NCI-H524 (cell line): ENCODE measurements at regions not wholly inside any gene's neighbourhood (a gene's known extent, or its start where the extent isn't known, plus 50 kb on each side); places are given as distances from the start of the nearest gene placed in this dataset.
A peak's percentile ranks its signal among the peaks of the same experiment; 100 is the strongest.

Experiments
- DNase-seq, 2 experiments: peaks; one replicate each; lab custom pipeline; 2025; lab: John Stamatoyannopoulos, UW

DNA sequence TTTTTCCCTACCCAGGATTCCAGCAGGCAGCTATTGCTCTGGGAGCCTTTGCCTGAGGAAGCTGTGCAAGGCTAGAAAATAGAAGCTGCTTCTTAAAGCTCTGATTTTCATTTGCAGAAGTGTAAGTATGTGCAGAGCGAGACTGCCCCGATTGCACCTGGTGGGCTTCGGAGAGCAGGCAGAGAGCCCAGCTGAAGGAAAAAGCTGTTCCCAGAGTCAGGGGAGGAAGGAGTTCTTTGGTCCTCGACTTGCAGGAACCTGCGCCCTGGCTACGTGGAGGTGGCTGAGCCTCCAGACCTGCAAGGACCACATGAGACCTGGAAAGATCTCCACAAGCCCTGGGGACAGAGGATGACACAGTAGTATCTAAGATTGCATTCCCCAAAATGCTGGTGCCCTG lies 235.0 kb upstream of the ARGLU1 start:
- DNase-seq: no peak

DNA sequence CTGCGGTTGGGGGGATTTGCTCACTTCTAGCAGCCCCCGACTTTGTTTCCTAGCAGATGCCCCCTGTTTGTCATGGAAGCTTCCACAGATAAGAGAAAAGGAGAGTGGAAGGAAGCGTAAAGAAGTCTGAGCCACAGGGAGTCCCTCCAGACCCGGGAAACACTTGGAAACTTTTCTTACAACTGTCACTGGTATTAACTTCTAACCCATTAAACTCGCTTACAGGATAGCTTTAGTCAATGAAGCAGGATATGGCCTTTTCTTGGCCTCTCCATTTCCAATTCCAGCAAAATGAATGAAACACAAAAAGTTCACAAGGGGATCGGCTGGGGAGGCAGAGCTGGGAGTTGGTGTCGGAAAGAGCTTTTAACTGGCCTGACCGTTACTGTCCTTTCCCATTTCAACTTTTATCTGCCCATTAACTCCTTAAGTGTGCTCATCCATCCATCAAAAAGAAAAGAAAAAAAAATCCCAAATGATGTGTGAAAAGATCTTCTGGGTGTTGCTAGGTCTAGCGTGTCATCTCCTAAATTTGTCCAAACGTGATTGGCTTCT lies 231.9 kb upstream of the ARGLU1 start:
- no peak for DNase-seq

DNA sequence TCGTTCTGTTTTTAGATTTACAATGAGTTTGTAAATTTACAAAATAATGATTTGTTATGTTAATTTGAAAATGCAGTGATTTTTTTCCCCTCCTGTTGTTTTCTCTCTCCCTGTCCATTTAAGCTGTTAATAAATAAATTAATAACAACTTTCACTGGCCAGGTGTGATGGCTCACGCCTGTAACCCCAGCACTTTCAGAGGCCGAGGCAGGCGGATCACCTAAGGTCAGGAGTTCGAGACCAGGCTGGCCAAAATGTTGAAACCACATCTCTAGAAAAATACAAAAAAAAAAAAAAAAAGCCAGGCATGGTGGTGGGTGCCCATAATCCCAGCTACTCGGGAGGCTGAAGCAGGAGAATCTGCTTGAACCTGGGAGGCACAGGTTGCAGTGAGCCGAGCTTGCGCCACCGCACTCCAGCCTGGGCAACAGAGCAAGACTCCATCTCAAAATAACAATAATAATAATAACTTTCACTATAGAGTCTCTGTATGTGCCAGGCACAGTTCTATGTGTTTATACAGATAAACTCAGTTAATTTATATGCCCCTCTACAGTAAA lies 229.2 kb upstream of the ARGLU1 start:
- no peak for DNase-seq

DNA sequence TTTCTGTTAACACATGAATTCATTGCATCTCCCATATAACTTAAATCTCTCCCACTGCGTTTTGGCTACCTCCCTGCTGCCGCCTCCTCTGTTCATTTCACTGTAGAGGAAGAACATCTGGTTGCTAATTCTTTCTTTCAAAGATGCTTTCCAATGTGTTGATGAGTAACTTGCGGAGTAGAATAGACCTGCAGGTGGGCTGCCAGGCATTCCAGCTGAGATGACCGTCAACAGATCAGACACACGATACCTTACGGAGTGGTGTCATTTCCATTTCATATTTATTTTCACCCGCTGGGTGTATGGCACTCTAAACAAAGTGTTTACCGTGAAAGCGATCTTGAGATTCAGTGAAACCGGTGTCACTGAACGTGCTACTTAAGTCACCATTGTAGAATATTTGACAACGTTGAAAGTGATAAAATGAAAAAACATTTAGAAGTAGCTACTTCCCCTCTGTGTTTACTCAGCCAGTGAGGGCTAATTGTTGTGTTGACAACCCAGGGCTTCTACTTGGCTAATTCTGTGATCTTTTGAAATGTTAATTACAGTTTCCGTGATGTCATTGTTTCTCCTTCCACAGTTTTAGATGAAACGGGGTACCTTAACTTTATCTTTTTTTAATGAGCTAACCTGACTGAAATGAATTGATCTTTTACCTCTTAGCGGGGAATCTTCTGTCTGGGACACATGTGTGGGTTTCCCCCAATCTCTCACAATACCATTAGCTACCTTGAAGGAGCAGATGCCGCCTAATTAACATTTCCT lies 228.5 kb upstream of the ARGLU1 start:
- peak in 1 of 2 experiments; percentile 12 for DNase-seq

DNA sequence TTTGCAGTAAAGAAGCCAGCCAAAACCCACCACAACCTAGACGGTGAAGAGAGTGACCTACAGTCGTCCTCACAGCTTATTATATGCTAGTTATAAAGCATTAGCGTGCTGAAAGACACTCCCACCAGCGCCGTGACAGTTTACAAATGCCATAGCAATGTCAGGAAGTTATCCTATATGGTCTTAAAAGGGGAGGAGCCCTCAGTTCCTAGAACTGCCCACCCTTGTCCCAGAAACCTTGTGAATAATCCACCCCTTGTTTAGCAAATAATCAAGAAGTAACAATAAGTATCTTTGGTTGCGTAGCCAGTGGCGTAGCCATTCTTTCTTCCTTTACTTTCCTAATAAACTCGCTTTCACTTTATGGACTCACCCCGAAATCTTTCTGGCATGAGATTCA lies 227.9 kb upstream of the ARGLU1 start:
- DNase-seq: no peak

DNA sequence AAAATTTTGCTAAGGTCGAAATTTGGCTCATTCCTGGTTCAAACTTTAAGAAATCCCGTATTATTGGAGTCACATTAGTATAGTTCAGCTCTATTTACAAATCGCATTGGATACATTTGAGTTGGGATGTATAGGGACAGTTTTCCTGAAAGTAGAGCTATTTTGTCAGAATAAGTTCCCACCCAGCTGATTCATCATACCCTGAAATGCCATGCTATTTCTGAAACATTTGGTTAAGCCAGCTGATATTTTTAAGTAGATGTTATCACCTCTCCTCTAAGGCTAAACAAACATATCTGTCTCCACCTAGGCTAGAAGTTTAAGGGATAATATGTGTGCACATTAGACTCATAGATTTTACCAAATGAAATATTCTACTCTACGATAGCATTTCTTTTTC lies 226.2 kb upstream of the ARGLU1 start:
- no peak for DNase-seq

DNA sequence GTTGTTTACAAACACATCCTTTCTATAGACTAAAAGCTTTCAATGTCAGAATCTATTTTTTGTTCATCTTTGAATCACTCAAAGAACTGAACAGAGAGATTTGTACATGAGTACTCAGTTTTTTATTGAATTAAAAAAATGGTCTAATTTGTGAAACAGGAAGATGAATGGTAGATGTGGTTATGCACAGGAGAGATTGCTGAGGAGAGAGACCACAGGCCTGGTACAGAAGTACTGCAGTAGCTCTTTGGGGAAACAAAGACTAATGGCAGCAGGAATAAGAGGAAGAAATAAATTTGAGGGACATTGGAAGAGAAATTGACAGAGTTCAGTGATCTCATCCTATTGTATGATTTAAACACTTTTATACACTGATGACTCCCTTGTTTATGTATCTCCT lies 222.0 kb upstream of the ARGLU1 start:
- DNase-seq: no peak

DNA sequence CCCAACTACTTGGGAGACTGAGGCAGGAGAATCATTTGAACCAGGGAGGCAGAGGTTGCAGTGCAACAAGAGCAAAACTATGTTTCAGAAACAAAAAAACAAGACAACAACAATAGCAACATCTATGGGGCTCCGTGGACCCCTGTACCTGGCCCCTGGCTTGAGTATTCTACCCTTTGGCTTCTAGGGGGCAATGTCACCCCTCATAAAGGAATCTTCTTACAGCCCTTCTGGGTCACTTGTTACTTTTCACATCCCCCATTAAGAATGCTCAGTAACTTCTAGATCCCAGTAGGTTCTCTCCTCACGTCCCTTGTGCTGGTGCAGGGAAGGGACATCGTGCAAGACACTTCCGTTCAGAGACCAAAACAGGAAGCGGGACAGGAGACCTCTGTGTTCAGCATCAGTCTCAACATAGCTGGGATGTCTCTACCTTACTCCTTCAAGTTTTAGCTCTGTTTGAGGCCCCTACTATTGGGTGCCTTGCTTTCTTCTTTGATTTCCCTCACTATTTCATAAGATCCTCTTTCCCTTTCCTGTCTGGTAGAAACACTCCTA lies 218.1 kb upstream of the ARGLU1 start:
- DNase-seq: no peak

DNA sequence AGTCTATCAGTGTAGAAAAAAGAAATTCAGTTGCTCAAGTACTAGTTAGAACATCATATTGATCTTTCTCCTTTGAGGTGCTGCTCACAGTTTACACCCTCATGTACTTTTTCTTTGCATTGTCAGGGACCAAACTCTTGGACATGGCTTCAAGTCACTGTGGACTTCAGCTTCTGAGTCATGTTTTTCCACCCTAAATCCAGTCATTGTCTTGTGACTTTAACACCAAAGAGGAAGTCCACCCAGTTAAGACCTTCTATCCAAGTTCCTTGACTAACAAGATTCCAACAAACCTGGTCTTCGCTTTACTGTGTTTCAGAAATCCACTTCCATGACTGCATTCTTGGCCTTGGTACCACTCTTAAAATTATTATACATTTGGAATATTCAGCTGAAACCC lies 206.7 kb upstream of the ARGLU1 start:
- DNase-seq: no peak

DNA sequence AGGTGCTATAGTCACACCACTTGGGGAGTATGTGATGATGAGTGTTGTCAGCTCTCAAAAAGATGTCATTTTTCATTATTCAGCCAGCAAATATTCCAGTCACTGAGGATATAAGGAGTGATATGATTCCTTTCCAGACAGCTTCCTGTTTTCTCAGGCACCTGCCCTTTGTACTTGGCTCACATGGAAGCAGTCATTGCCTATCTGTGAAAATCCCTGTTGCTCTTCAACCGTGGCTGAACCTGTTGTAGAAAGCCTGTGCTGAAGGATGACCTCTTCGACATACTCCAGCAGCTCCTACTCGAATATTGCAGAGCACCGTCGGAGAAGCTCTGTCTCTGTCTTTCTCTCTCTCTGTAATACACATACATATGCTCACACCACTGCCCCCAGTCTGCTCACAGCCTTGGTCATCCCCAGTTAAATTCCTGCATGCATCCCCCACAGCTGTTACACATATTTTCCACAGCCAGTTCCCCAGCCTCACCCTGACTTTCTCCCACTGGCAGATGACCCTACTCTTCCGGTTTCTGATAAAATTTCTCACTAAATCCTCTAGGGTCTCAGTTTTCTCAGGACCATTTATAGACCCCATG lies 204.2 kb upstream of the ARGLU1 start:
- no peak for DNase-seq

DNA sequence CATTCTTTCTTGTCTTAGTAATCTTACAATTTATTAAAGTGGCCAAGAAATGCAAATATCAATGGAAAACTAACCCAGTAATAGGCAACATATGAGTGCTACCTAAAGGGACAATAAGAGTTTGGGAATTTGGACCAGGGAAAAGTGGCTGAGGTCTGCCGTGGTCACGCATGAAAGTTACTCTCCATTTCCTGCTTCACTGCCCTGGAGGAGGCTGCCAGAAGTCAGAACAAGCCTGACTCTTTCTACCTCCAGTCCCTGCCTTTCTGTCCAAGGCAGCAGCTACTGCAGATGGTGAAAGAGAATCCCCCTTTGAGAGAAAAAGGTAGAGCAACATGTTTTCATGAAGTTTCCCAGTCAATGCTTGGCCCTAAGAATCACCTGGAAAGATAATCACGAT lies 201.1 kb upstream of the ARGLU1 start:
- DNase-seq: no peak

DNA sequence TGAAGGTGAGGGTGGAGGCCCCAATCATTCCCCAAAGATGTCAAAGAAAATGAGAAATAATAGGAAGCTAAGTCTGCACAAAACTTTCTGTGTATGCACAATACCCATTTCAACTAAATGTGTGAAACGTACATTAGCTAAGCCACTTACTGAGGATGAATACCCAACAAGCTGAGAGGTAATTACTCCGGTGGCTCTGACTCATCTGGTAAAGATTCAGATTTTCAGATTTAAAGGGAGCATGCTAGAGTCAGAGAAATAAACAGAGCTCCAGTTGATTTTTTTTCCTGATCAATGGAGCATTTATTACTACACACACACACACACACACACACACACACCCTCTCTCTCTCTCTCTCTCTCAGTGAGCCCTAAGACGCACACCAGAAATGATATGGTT lies 194.8 kb upstream of the ARGLU1 start:
- DNase-seq: no peak

DNA sequence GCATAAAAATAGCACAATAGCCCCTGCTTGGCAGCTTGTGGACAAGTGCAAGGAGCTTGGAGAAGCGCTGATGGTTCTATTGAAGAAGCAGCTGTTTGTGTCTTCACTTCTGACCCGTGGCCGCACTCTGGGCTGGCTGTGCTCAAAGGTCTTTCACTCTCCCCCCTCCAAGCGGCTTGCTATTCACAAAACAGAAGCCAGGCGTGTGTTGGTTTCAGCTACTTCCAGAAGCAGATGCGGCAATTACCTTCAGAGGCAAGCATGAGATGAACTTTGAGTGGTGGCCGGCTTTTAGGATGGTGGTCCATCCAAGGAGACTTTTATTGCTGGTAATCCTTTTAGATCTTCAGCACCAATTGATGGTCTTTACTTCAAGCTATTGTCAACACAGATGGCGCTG lies 188.5 kb upstream of the ARGLU1 start:
- peak in 1 of 2 experiments; percentile 49 for DNase-seq

DNA sequence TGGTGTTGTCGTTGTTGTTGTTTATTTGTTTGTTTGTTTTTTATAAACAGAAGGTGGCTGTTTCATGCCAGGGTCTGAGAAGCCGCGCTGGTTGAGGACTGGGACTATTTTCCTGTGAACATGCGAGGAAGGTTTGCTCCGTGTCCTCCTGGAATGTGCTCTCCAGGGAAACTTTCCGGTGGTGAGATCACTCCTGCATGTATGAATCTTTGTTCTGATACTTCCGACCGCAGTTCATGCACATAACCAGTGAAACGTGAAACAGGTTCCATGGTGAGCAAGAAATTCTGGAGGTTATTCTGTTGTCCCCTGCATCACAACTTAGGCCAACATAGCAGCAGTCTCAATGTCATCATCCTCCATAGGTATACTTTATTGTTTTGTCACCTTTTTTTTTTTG lies 187.6 kb upstream of the ARGLU1 start:
- DNase-seq: no peak

DNA sequence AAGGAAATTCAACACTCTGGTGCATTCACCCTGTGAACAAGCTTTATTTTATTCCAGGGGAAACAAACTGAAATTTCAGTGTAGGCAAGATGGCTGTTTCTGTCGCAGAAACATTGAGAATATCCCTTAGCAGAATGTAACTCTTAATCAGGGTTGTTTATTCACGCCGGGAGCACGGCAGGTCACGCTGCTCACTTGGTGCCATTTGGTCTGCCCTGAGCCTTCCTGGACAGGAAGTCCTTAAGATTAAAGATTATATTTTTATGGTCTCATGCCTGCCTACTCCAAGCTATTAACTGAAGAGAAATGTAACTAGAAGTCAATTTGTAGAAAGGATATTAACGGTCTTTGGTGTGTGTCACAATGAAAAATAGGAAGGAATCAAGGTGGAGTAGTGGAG lies 185.3 kb upstream of the ARGLU1 start:
- peak in 1 of 2 experiments; percentile 33 for DNase-seq

DNA sequence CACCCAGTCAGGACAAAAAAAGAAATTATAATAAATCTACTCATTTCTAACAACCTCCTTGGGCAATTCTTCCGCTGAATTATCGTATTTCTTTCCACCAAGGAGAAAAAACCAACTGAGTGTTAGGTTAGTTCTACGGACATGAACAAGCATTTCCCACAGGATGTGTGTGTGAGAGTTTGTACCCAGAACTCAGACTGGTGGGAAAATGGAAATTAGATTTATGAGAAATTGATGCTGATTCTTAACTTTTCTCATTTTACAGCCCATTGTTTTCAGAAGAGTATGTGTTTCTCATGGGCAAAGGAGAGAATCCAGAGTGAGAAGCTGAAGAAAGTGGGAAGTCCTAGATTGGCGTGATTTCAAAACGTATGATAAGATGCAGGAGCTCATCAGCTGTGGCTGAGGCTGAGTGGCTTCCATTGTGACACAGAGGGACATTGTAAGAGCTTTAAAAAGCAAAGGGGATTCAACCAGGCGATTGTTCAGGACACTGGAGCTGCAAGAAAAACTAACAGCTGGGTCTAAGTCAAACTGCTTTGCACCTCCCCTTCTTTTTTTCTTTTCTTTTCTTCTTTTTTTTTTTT lies 184.7 kb upstream of the ARGLU1 start:
- DNase-seq: no peak

DNA sequence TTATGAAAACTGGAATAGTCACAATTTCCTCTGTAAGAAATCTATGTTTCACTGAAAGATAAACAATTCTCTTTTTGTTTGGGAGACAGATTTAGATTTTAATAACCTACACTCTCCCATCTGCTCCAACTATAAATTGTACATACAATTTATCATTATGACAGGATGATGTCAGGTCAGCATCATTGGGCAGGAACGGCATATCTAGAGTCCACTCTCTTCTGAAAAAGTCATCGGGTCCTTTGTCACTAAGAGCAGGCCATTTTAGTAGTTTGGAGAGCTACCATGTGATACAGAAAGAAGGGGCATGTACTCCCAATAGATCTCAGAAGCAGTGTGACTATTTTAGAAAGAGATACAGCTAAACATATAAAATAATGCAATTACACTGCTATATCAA lies 180.8 kb upstream of the ARGLU1 start:
- DNase-seq: no peak

DNA sequence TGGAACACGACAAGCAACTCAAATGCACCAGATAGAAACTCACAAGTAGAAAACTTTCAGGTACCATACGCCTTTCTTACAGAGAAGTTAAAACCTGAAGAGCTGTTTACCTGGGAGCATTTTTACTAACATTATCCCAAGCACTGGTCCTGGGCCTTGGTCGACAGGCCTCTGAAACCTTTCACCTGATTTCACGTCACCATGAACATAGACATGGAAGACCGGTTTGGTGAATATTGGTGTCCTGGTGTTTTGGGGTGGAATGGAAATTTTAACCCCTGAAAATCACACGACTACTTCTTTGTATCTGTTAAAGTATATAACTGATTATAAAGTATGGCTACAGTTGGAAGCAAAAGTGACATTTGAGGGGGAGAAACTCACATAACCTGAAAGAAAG lies 176.6 kb upstream of the ARGLU1 start:
- DNase-seq: no peak

DNA sequence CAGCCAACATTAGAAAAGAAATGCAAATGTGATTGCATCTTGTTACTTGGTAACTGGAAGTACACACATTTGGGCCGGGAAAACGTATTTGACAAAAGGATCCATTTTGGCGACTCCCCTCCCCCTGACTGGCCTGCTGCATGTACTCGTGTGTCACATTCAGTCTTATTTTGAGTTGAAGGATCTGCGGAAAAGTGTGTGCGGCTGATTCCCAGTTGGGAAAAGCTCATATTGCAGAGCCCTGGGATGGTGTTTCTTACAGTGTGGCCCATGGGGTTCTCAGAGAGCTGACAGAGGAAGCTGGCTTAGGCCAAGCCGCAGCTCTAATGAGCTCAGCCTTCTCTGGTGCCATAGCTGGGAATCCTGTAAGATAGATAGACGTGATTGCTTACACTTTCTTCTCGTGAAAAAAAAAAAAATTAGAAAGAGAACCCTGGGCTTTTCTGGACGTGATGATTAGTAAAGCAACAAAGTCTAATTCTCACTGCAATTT lies 170.3 kb upstream of the ARGLU1 start:
- DNase-seq: no peak

DNA sequence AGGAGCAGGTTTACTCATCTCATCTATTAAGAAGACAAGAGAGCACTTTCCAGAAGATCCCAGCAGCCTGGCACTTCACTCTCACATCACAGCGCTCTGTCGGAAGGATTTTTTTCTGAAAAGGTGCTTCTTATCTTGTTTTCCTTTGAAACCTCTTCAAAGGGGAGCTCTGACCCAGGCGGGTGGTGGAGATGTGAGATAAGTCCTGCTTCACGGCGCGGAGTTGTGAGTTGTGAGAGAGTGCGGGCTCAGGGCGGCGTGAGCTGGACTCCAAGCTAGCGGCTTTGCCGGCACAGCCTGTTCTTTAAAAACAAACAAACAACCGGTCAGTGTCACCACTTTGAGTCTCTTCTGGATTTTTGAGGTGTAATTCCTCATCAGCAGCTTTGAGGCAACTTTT lies 169.0 kb upstream of the ARGLU1 start:
- no peak for DNase-seq

DNA sequence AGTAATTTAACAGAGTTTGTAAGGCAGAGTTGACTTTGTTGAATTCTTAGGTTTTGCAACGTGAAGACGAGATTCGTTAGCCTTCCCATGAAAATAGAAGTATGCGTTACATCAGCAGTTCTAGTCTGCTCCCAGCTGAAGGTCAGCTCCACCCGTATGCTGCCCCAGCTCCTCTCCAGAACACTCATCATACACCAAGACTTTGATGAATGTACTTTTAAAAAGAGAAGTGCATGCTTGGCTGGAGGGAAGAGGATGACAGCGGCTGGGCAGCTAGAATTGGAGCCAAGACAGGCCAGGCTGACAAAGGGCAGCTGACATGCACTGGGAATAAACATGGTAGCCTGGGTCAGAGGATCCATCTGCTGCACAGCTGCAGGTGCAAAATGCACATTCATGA lies 166.3 kb upstream of the ARGLU1 start:
- no peak for DNase-seq

DNA sequence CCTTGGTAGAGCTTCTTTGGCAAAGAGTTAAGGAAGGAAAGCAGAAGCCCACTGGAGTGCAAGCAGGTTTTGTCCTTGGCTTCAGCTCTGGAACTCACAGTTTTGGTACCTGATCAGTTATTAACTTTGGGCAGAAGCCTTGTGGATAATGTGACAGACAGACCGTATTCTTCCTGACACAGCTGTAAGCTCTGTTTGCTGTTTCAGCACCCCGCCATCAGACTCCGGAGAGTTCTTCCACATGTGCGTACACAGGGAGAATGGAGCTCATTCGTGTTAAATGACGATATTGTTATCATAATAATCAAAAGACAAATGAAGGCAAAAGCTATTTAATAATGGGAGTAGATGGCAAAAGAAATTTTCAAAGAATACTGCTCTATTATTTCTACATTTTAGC lies 155.1 kb upstream of the ARGLU1 start:
- DNase-seq: no peak

DNA sequence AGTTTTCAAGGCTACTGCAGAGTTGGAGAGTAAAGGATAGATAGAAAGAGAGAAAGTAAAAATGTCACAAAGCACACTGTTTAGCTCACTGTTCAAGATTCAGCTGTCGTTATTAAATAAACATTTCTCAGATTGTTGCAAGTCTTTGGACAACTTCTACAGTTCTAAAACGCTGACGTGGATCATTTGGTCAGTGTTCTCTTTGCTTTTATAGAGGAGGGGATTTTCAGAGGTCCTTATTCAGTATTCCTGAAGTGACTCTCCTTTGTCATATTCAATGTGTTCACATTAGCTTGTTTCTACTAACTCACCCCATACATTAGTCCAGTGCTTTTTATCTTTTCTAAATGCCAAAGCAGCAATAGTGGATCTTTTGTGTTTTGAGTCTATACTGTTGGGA lies 154.7 kb upstream of the ARGLU1 start:
- DNase-seq: no peak
